SK-N-SH (cell line): ENCODE measurements at regions not wholly inside any gene's neighbourhood (a gene's known extent, or its start where the extent isn't known, plus 50 kb on each side); places are given as distances from the start of the nearest gene placed in this dataset.

ENCODE experiments used
- CTCF ChIA-PET: fragments of 300-600, 350-600 bp; formaldehyde crosslinking; extraction: SDS; loops from one replicate; lab custom pipeline; 2021; lab: Yijun Ruan, JAX
- POLR2A ChIA-PET: fragments of 350-600 bp; sonication (Branson Sonifier 250); formaldehyde crosslinking; extraction: SDS; loops from one replicate; lab custom pipeline; 2020; ENCODE audit warnings: antibody characterized with exemption, inconsistent platforms; lab: Yijun Ruan, JAX
- DNase-seq: peaks from one replicate; pipeline ENCODE4 v3.0.0; 2012
- H2AFZ ChIP-seq: fragments of 200-600 bp; sonication (generic); 2 replicates; pipeline ENCODE4 v1.8.1; 2016; ENCODE audit warnings: antibody characterized with exemption, mild to moderate bottlenecking, low read depth
- H3F3A ChIP-seq: fragments of 200-600 bp; sonication (generic); replicated peaks from 2 replicates; pipeline ENCODE3; 2016; ENCODE audit warnings: antibody characterized with exemption, mild to moderate bottlenecking; ENCODE audit not compliant: insufficient read depth
- H3K27ac ChIP-seq, 2 experiments: fragments of 200-500 bp in 1 of 2; fragments of 200-600 bp in 1 of 2; sonication (Bioruptor generic) in 1 of 2; sonication (generic), shearing (Covaris generic) in 1 of 2; 2 replicates each; pipeline versions ENCODE4 v1.5.1 to v1.6.1; 2014 to 2016; ENCODE audit warnings: low read depth in 2 of 2, inconsistent platforms in 1 of 2, low read length in 1 of 2, mild to moderate bottlenecking in 1 of 2, mixed read lengths in 1 of 2
- H3K27me3 ChIP-seq: fragments of 200-600 bp; sonication (generic), shearing (Covaris generic); 2 replicates; pipeline ENCODE4 v1.6.1; 2016; ENCODE audit warnings: mixed run types; ENCODE audit not compliant: insufficient read depth
- H3K36me3 ChIP-seq, 2 experiments: fragments of 200-500 bp in 1 of 2; fragments of 200-600 bp in 1 of 2; sonication (Bioruptor generic) in 1 of 2; sonication (generic) in 1 of 2; replicated peaks in 1 of 2; 2 replicates each; pipeline versions ENCODE3 to v1.5.1; 2014 to 2016; ENCODE audit warnings: low read length in 1 of 2, mild to moderate bottlenecking in 1 of 2; ENCODE audit not compliant: insufficient read depth in 2 of 2, control insufficient read depth in 1 of 2
- H3K4me1 ChIP-seq, 2 experiments: fragments of 200-500 bp in 1 of 2; fragments of 200-600 bp in 1 of 2; sonication (Bioruptor generic) in 1 of 2; sonication (generic), shearing (Covaris generic) in 1 of 2; 2 replicates each; pipeline versions ENCODE4 v1.5.1 to v1.6.1; 2014 to 2016; ENCODE audit warnings: low read depth in 1 of 2, low read length in 1 of 2, mixed run types in 1 of 2; ENCODE audit not compliant: insufficient read depth in 2 of 2, control insufficient read depth in 1 of 2
- H3K4me2 ChIP-seq: fragments of 200-600 bp; sonication (generic), shearing (Covaris generic); 2 replicates; pipeline ENCODE4 v1.6.1; 2017; ENCODE audit warnings: mixed run types
- H3K4me3 ChIP-seq, 2 experiments: fragments of 200-500 bp in 1 of 2; fragments of 200-600 bp in 1 of 2; sonication (Bioruptor generic) in 1 of 2; sonication (generic), shearing (Covaris generic) in 1 of 2; 2 replicates each; pipeline versions ENCODE4 v1.5.1 to v1.8.1; 2014 to 2016; ENCODE audit warnings: low read depth in 2 of 2, inconsistent platforms in 1 of 2, low read length in 1 of 2, mild to moderate bottlenecking in 1 of 2, mixed read lengths in 1 of 2, moderate library complexity in 1 of 2
- H3K79me2 ChIP-seq: fragments of 200-600 bp; sonication (generic); 2 replicates; pipeline ENCODE4 v1.8.1; 2017; ENCODE audit warnings: mild to moderate bottlenecking; ENCODE audit not compliant: insufficient read depth
- H3K9ac ChIP-seq: fragments of 200-600 bp; sonication (generic); 2 replicates; pipeline ENCODE4 v1.6.1; 2017; ENCODE audit warnings: mixed run types
- H3K9me2 ChIP-seq: fragments of 200-600 bp; sonication (generic); 2 replicates; pipeline ENCODE4 v1.6.1; 2017; ENCODE audit warnings: mixed run types
- H3K9me3 ChIP-seq: fragments of 200-600 bp; sonication (generic); 2 replicates; pipeline ENCODE4 v1.6.1; 2017; ENCODE audit warnings: mixed run types, mild to moderate bottlenecking, moderate library complexity
- H4K20me1 ChIP-seq: fragments of 200-600 bp; sonication (generic); 2 replicates; pipeline ENCODE4 v1.6.1; 2017; ENCODE audit warnings: mild to moderate bottlenecking, mixed run types; ENCODE audit not compliant: insufficient read depth
- ELF1 ChIP-seq: IDR thresholded peaks from 2 replicates; pipeline ENCODE4 v1.4.0; 2012
- EP300 ChIP-seq, 2 experiments: IDR thresholded peaks; 2 replicates each; pipeline versions ENCODE4 v1.4.0 to v1.6.1; 2012; ENCODE audit warnings: borderline replicate concordance in 1 of 2, low read depth in 1 of 2, low read length in 1 of 2
- FOSL2 ChIP-seq: IDR thresholded peaks from 2 replicates; pipeline ENCODE4 v1.4.0; 2012; ENCODE audit warnings: low read depth, mild to moderate bottlenecking, moderate library complexity, borderline replicate concordance
- FOXJ3 ChIP-seq: sonication (generic); formaldehyde crosslinking; IDR thresholded peaks from 2 replicates; pipeline ENCODE4 v1.5.1; 2020; ENCODE audit warnings: mild to moderate bottlenecking, missing genetic modification reagents
- GABPA ChIP-seq: IDR thresholded peaks from 2 replicates; pipeline ENCODE4 v1.4.0; 2012; ENCODE audit warnings: low read depth, mild to moderate bottlenecking
- GATA2 ChIP-seq: sonication (generic); formaldehyde crosslinking; IDR thresholded peaks from 2 replicates; pipeline ENCODE4 v1.5.0; 2020; ENCODE audit warnings: mild to moderate bottlenecking, missing genetic modification reagents
- MXI1 ChIP-seq: IDR thresholded peaks from 2 replicates; pipeline ENCODE4 v1.6.1; 2012; ENCODE audit warnings: mild to moderate bottlenecking, low read depth, low read length, improper control_type of control experiment
- RCOR1 ChIP-seq: fragments of 150-350 bp; IDR thresholded peaks from 2 replicates; pipeline ENCODE4 v1.6.1; 2017; ENCODE audit warnings: antibody characterized with exemption, low read length
- RXRA ChIP-seq: IDR thresholded peaks from 2 replicates; pipeline ENCODE4 v1.4.0; 2012; ENCODE audit warnings: low read depth, mild to moderate bottlenecking, borderline replicate concordance
- SIN3A ChIP-seq: IDR thresholded peaks from 2 replicates; pipeline ENCODE4 v1.6.1; 2012; ENCODE audit warnings: low read depth, mild to moderate bottlenecking, low read length, moderate library complexity, borderline replicate concordance
- TCF12 ChIP-seq: IDR thresholded peaks from 2 replicates; pipeline ENCODE4 v1.4.0; 2012
- WGBS: methylation state at CpG from one replicate; pipeline ENCODE4 v1.1.6; 2017; ENCODE audit warnings: low lambda C conversion rate; 5-methylcytosine and 5-hydroxymethylcytosine counted together
- TF ChIP-seq, protein P1 (sequence below): IDR thresholded peaks from 2 replicates; pipeline ENCODE4 v1.4.0; 2012; ENCODE audit warnings: low read depth, borderline replicate concordance
- TF ChIP-seq, protein P2 (sequence below): fragments of 150-350 bp; IDR thresholded peaks from 2 replicates; pipeline ENCODE4 v1.6.1; 2016; ENCODE audit warnings: mild to moderate bottlenecking, low read depth, low read length
- TF ChIP-seq, protein P3 (sequence below): fragments of 150-350 bp; IDR thresholded peaks from 2 replicates; pipeline ENCODE4 v1.6.1; 2017; ENCODE audit warnings: antibody characterized with exemption, low read length, low read depth, borderline replicate concordance
- TF ChIP-seq, protein P4 (sequence below): fragments of 200-600 bp; sonication (generic); IDR thresholded peaks from 2 replicates; pipeline ENCODE4 v1.6.1; 2017; ENCODE audit warnings: antibody characterized with exemption, mild to moderate bottlenecking, moderate library complexity
- TF ChIP-seq, protein P5 (sequence below): IDR thresholded peaks from 2 replicates; pipeline ENCODE4 v1.4.0; 2012; ENCODE audit warnings: low read depth, borderline replicate concordance
- TF ChIP-seq, protein P6 (sequence below): IDR thresholded peaks from 2 replicates; pipeline ENCODE4 v1.4.0; 2012; ENCODE audit warnings: low read depth
- TF ChIP-seq, protein P7 (sequence below): IDR thresholded peaks from 2 replicates; pipeline ENCODE4; 2012

DNA sequence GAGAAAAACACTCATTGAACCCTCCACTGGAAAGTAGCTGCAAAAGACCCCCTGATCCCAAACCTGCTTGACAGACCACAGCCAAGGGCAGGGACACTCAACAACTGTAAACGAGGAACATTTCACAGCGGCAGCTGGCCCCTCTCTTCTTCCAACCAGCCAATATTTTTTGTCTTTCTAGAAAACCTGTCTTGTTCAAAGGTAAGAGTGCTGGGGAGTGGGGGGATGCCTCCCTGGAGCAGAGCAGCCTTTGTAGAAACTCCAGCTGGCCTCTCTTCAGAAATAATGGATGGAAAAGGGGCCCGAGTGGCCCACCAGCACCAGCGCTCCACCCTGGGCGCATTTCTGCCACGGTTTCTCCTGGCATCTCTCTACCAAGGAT, 384.0 kb downstream of the RRAGC start:
- ChIA-PET POLR2A (no interaction called here), CTCF (interaction anchor here (1.9 kb wide), 1 partner anchor 15 kb away, joined by 6 read pairs; no protein-coding TSS in a partner anchor)
- TF ChIP-seq GABPA (no peak), MXI1 (no peak), ELF1 (no peak), EP300 (IDR thresholded peaks at IDR 0.05; ENCODE audit: borderline replicate concordance in 1 of 2, low read depth in 1 of 2, low read length in 1 of 2) (no peak), GATA2 (no peak), FOXJ3 (no peak), RCOR1 (no peak), SIN3A (no peak), RXRA (no peak), TCF12 (no peak), FOSL2 (no peak)
- TF ChIP-seq, protein P1, sequence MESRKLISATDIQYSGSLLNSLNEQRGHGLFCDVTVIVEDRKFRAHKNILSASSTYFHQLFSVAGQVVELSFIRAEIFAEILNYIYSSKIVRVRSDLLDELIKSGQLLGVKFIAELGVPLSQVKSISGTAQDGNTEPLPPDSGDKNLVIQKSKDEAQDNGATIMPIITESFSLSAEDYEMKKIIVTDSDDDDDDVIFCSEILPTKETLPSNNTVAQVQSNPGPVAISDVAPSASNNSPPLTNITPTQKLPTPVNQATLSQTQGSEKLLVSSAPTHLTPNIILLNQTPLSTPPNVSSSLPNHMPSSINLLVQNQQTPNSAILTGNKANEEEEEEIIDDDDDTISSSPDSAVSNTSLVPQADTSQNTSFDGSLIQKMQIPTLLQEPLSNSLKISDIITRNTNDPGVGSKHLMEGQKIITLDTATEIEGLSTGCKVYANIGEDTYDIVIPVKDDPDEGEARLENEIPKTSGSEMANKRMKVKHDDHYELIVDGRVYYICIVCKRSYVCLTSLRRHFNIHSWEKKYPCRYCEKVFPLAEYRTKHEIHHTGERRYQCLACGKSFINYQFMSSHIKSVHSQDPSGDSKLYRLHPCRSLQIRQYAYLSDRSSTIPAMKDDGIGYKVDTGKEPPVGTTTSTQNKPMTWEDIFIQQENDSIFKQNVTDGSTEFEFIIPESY, result no peak
- TF ChIP-seq, protein P2, sequence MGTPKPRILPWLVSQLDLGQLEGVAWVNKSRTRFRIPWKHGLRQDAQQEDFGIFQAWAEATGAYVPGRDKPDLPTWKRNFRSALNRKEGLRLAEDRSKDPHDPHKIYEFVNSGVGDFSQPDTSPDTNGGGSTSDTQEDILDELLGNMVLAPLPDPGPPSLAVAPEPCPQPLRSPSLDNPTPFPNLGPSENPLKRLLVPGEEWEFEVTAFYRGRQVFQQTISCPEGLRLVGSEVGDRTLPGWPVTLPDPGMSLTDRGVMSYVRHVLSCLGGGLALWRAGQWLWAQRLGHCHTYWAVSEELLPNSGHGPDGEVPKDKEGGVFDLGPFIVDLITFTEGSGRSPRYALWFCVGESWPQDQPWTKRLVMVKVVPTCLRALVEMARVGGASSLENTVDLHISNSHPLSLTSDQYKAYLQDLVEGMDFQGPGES, result no peak
- TF ChIP-seq, protein P3, sequence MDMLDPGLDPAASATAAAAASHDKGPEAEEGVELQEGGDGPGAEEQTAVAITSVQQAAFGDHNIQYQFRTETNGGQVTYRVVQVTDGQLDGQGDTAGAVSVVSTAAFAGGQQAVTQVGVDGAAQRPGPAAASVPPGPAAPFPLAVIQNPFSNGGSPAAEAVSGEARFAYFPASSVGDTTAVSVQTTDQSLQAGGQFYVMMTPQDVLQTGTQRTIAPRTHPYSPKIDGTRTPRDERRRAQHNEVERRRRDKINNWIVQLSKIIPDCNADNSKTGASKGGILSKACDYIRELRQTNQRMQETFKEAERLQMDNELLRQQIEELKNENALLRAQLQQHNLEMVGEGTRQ, result no peak
- TF ChIP-seq, protein P4, sequence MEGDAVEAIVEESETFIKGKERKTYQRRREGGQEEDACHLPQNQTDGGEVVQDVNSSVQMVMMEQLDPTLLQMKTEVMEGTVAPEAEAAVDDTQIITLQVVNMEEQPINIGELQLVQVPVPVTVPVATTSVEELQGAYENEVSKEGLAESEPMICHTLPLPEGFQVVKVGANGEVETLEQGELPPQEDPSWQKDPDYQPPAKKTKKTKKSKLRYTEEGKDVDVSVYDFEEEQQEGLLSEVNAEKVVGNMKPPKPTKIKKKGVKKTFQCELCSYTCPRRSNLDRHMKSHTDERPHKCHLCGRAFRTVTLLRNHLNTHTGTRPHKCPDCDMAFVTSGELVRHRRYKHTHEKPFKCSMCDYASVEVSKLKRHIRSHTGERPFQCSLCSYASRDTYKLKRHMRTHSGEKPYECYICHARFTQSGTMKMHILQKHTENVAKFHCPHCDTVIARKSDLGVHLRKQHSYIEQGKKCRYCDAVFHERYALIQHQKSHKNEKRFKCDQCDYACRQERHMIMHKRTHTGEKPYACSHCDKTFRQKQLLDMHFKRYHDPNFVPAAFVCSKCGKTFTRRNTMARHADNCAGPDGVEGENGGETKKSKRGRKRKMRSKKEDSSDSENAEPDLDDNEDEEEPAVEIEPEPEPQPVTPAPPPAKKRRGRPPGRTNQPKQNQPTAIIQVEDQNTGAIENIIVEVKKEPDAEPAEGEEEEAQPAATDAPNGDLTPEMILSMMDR, result no peak
- TF ChIP-seq, protein P5, sequence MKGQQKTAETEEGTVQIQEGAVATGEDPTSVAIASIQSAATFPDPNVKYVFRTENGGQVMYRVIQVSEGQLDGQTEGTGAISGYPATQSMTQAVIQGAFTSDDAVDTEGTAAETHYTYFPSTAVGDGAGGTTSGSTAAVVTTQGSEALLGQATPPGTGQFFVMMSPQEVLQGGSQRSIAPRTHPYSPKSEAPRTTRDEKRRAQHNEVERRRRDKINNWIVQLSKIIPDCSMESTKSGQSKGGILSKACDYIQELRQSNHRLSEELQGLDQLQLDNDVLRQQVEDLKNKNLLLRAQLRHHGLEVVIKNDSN, result no peak
- TF ChIP-seq, protein P6, sequence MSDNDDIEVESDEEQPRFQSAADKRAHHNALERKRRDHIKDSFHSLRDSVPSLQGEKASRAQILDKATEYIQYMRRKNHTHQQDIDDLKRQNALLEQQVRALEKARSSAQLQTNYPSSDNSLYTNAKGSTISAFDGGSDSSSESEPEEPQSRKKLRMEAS, result no peak
- TF ChIP-seq, protein P7, sequence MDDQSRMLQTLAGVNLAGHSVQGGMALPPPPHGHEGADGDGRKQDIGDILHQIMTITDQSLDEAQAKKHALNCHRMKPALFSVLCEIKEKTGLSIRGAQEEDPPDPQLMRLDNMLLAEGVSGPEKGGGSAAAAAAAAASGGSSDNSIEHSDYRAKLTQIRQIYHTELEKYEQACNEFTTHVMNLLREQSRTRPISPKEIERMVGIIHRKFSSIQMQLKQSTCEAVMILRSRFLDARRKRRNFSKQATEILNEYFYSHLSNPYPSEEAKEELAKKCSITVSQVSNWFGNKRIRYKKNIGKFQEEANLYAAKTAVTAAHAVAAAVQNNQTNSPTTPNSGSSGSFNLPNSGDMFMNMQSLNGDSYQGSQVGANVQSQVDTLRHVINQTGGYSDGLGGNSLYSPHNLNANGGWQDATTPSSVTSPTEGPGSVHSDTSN, result no peak
- no peaks in the 10 kb centered on the region for H3K9me2 ChIP-seq
- no peak overlapping the region for H3K9ac ChIP-seq
- no peak overlapping the region for H3K27ac ChIP-seq
- DNase-seq, result no peak
- WGBS, result 60% methylated on average over 6 of the region's 6 CpGs
- no peaks in the 10 kb centered on the region for H3K36me3 ChIP-seq
- no peak overlapping the region for H2AFZ ChIP-seq
- no peak overlapping the region for H3K4me2 ChIP-seq
- H3K4me1 ChIP-seq, result no peaks in the 10 kb centered on the region
- no peaks in the 10 kb centered on the region for H4K20me1 ChIP-seq
- no peaks in the 10 kb centered on the region for H3K9me3 ChIP-seq
- no peak overlapping the region for H3K4me3 ChIP-seq
- H3K27me3 ChIP-seq, result peaks cover 18% of the 10 kb centered on the region; the same call in 1 of the 2 replicates
- H3K79me2 ChIP-seq, result no peaks in the 10 kb centered on the region
- no peaks in the 10 kb centered on the region for H3F3A ChIP-seq
